HCT116 (cell line): ENCODE measurements at regions not wholly inside any gene's neighbourhood (a gene's known extent, or its start where the extent isn't known, plus 50 kb on each side); places are given as distances from the start of the nearest gene placed in this dataset.

ENCODE experiments used
- ATF3 ChIP-seq: IDR thresholded peaks from 2 replicates; pipeline ENCODE4 v1.6.1; 2012
- CEBPB ChIP-seq: IDR thresholded peaks from 2 replicates; pipeline ENCODE4 v1.6.1; 2012; ENCODE audit warnings: low read depth
- EGR1 ChIP-seq: IDR thresholded peaks from 2 replicates; pipeline ENCODE4 v1.6.1; 2012; ENCODE audit warnings: low read depth
- EZH2 ChIP-seq: fragments of 200-600 bp; sonication (generic); IDR thresholded peaks from 2 replicates; pipeline ENCODE4 v1.6.1; 2017; ENCODE audit warnings: antibody characterized with exemption, mixed run types
- POLR2A ChIP-seq: IDR thresholded peaks from 2 replicates; pipeline ENCODE4 v1.7.0; 2011; ENCODE audit warnings: borderline replicate concordance; ENCODE audit not compliant: insufficient read depth, insufficient read length; ENCODE audit errors: extremely low read depth
- POLR2AphosphoS5 ChIP-seq: IDR thresholded peaks from 2 replicates; pipeline ENCODE4 v1.6.1; 2011; ENCODE audit warnings: mild to moderate bottlenecking, low read depth, low read length, moderate library complexity
- SIN3A ChIP-seq: IDR thresholded peaks from 2 replicates; pipeline ENCODE4 v1.6.1; 2012; ENCODE audit warnings: low read depth
- SP1 ChIP-seq: IDR thresholded peaks from 2 replicates; pipeline ENCODE4 v1.6.1; 2012; ENCODE audit warnings: low read depth
- ZFX ChIP-seq: fragments of 450-650 bp; IDR thresholded peaks from 2 replicates; pipeline ENCODE4 v1.6.1; 2017
- ZNF274 ChIP-seq: fragments of 200-500 bp; sonication (Bioruptor generic); IDR thresholded peaks from 2 replicates; pipeline ENCODE4 v1.6.1; 2014; ENCODE audit warnings: mild to moderate bottlenecking, low read depth, low read length, inconsistent platforms
- TF ChIP-seq, protein P1 (sequence below), 3 experiments: fragments of 200-600 bp in 1 of 3; sonication (generic) in 1 of 3; IDR thresholded peaks in 2 of 3; conservative IDR thresholded peaks in 1 of 3; 2 replicates each; pipeline ENCODE4 v1.5.1; 2012 to 2017; ENCODE audit warnings: low read depth in 2 of 3, low read length in 2 of 3, antibody characterized with exemption in 1 of 3, borderline replicate concordance in 1 of 3, control low read depth in 1 of 3, mild to moderate bottlenecking in 1 of 3, mixed read lengths in 1 of 3, mixed run types in 1 of 3, moderate library complexity in 1 of 3; ENCODE audit not compliant: insufficient read depth in 1 of 3
- TF ChIP-seq, protein P2 (sequence below): IDR thresholded peaks from 2 replicates; pipeline ENCODE4 v1.6.1; 2012; ENCODE audit warnings: low read depth

DNA sequence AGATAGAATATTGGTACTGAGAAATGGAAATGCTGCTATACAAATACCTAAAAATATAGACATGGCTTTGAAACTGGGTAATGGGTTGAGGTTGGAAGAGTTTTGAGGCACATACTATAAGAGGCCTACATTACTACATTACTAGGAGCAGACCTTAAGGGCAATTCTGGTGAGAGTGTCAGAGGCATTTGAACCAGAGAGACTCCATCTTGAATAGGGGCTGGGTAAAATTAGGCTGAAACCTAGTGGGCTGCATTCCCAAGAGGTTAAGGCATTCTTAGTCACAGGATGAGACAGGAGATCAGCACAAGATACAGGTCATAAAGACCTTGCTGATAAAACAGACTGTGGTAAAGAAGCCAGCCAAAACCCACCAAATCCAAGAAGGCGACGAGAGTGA is 104.6 kb upstream of the ADRA1B start:
- TF ChIP-seq ZNF274: no peak
- TF ChIP-seq SIN3A: no peak
- TF ChIP-seq, protein P1, sequence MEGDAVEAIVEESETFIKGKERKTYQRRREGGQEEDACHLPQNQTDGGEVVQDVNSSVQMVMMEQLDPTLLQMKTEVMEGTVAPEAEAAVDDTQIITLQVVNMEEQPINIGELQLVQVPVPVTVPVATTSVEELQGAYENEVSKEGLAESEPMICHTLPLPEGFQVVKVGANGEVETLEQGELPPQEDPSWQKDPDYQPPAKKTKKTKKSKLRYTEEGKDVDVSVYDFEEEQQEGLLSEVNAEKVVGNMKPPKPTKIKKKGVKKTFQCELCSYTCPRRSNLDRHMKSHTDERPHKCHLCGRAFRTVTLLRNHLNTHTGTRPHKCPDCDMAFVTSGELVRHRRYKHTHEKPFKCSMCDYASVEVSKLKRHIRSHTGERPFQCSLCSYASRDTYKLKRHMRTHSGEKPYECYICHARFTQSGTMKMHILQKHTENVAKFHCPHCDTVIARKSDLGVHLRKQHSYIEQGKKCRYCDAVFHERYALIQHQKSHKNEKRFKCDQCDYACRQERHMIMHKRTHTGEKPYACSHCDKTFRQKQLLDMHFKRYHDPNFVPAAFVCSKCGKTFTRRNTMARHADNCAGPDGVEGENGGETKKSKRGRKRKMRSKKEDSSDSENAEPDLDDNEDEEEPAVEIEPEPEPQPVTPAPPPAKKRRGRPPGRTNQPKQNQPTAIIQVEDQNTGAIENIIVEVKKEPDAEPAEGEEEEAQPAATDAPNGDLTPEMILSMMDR (IDR thresholded peaks at IDR 0.05 in 2 of 3, conservative IDR thresholded peaks at IDR 0.05 in 1 of 3; ENCODE audit: borderline replicate concordance in 1 of 3, insufficient read depth in 1 of 3, low read depth in 2 of 3, low read length in 2 of 3): no peak
- no peak for TF ChIP-seq POLR2AphosphoS5
- no peak for TF ChIP-seq ATF3
- no peak for TF ChIP-seq CEBPB
- TF ChIP-seq EGR1: no peak
- TF ChIP-seq, protein P2, sequence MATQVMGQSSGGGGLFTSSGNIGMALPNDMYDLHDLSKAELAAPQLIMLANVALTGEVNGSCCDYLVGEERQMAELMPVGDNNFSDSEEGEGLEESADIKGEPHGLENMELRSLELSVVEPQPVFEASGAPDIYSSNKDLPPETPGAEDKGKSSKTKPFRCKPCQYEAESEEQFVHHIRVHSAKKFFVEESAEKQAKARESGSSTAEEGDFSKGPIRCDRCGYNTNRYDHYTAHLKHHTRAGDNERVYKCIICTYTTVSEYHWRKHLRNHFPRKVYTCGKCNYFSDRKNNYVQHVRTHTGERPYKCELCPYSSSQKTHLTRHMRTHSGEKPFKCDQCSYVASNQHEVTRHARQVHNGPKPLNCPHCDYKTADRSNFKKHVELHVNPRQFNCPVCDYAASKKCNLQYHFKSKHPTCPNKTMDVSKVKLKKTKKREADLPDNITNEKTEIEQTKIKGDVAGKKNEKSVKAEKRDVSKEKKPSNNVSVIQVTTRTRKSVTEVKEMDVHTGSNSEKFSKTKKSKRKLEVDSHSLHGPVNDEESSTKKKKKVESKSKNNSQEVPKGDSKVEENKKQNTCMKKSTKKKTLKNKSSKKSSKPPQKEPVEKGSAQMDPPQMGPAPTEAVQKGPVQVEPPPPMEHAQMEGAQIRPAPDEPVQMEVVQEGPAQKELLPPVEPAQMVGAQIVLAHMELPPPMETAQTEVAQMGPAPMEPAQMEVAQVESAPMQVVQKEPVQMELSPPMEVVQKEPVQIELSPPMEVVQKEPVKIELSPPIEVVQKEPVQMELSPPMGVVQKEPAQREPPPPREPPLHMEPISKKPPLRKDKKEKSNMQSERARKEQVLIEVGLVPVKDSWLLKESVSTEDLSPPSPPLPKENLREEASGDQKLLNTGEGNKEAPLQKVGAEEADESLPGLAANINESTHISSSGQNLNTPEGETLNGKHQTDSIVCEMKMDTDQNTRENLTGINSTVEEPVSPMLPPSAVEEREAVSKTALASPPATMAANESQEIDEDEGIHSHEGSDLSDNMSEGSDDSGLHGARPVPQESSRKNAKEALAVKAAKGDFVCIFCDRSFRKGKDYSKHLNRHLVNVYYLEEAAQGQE: no peak
- TF ChIP-seq ZFX: no peak
- no peak for TF ChIP-seq EZH2
- TF ChIP-seq SP1: no peak
- TF ChIP-seq POLR2A: no peak
